Prostate gland (tissue), 2 donors: ENCODE measurements at regions not wholly inside any gene's neighbourhood (a gene's known extent, or its start where the extent isn't known, plus 50 kb on each side); places are given as distances from the start of the nearest gene placed in this dataset.

Experiments
- POLR2A ChIP-seq: fragments of 450-650 bp; IDR thresholded peaks from one replicate; pipeline ENCODE4 v1.6.1; 2016; ENCODE audit warnings: antibody characterized with exemption, mild to moderate bottlenecking
- TF ChIP-seq, protein P1 (sequence below), 4 experiments: fragments of 200-600 bp in 2 of 4; fragments of 450-650 bp in 2 of 4; sonication (generic) in 2 of 4; IDR thresholded peaks; 1 replicate in 3 of 4; 2 replicates in 1 of 4; pipeline ENCODE4 v1.5.1; 2016 to 2019; ENCODE audit warnings: antibody characterized with exemption in 4 of 4, mild to moderate bottlenecking in 2 of 4, moderate library complexity in 2 of 4

DNA sequence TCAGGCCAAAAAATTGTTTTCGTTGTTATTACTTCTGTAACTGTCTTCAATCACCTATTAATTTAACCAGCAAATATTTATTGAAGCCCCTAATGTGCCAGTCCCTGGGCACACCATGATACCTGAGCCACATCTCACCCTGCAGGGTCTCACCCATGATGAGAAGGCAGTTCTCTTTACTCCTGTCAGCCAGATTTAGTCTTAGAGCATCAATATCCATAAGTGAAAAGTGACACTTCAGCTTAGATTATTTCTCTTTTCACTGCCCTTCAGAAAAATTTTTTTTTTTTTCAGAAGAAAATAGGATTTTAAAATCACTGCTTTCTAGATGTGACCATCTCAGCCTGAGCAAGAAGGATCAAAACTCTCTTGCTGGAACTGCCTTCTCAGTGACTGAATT, 258.6 kb upstream of the NFE2L3 start:
- TF ChIP-seq, protein P1, sequence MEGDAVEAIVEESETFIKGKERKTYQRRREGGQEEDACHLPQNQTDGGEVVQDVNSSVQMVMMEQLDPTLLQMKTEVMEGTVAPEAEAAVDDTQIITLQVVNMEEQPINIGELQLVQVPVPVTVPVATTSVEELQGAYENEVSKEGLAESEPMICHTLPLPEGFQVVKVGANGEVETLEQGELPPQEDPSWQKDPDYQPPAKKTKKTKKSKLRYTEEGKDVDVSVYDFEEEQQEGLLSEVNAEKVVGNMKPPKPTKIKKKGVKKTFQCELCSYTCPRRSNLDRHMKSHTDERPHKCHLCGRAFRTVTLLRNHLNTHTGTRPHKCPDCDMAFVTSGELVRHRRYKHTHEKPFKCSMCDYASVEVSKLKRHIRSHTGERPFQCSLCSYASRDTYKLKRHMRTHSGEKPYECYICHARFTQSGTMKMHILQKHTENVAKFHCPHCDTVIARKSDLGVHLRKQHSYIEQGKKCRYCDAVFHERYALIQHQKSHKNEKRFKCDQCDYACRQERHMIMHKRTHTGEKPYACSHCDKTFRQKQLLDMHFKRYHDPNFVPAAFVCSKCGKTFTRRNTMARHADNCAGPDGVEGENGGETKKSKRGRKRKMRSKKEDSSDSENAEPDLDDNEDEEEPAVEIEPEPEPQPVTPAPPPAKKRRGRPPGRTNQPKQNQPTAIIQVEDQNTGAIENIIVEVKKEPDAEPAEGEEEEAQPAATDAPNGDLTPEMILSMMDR (IDR thresholded peaks at IDR 0.05) = no peak
- no peak for TF ChIP-seq POLR2A
